ENCODE measurements at regions not wholly inside any gene's neighbourhood (a gene's known extent, or its start where the extent isn't known, plus 50 kb on each side); places are given as distances from the start of the nearest gene placed in this dataset.

DNA sequence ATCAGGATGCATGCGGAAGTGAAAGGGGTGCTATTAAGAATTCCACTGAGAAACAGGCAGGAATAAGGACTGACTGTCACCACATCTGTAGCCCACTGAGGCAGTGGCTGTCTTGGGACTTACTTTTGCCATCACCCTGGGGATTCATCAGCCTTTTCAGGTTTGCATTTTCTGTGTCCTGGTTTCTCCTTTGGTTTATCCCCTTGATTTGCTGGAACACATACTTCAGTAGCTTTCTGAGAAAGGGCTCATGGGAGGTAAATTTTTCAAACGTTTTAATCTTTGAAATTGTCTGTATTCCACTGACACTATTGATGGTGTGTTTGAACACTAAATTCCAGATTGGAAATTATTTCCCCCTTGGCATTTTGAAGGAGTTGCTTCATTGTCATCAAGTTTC, 80.2 kb upstream of the ACTRT2 start:
- no peaks in the 10 kb centered on the region for H3K79me2 ChIP-seq (ENCODE audit: low read length)
- no peak overlapping the region for H3K4me3 ChIP-seq (ENCODE audit: low read length)
- no peak overlapping the region for H3K27ac ChIP-seq (ENCODE audit: low read length)
- H4K20me1 ChIP-seq (ENCODE audit: insufficient read depth, low read depth, low read length) = no peaks in the 10 kb centered on the region
- no peaks in the 10 kb centered on the region for H3K27me3 ChIP-seq (ENCODE audit: low read length)
- H3K36me3 ChIP-seq (ENCODE audit: insufficient read depth, low read length) = no peaks in the 10 kb centered on the region
- H3K4me1 ChIP-seq (ENCODE audit: low read length) = no peaks in the 10 kb centered on the region
- H3K9me2 ChIP-seq (replicated peaks; ENCODE audit: insufficient read depth, low read length) = no peaks in the 10 kb centered on the region
- no peaks in the 10 kb centered on the region for H3K9me3 ChIP-seq (ENCODE audit: low read length)
- H3K9ac ChIP-seq (ENCODE audit: low read length) = no peak overlapping the region
- H3K4me2 ChIP-seq (ENCODE audit: low read depth, low read length, poor library complexity, severe bottlenecking) = no peak overlapping the region
- H2AFZ ChIP-seq (ENCODE audit: low read length) = no peak overlapping the region
- DNase-seq = no peak

DNA sequence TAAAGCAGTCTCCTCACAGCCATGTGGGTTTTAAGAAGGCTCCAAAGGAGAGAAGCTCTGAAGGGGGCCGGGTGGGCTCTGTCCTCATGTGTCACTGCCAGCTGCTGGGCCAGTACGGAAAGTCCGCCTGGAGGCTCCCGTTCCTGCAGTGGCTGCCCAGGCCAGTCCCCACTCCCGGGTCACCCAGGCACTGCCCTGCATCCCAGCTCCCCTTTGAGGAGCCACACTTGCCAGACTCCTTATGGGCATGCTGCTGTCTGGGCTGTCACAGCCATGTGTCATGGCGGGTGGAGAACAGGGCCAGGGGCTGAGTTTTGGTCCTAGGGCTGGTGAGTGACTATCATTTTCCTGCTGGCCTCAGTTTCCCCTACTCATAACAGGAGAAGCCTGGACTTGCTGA, 79.4 kb upstream of the ACTRT2 start:
- Histone ChIP-seq H3K9ac (ENCODE audit: low read length) (no peak overlapping the region), H3K27ac (ENCODE audit: low read length) (no peak overlapping the region), H3K4me3 (ENCODE audit: low read length) (no peak overlapping the region), H4K20me1 (ENCODE audit: insufficient read depth, low read depth, low read length) (no peaks in the 10 kb centered on the region), H3K9me2 (replicated peaks; ENCODE audit: insufficient read depth, low read length) (no peaks in the 10 kb centered on the region), H2AFZ (ENCODE audit: low read length) (no peak overlapping the region), H3K79me2 (ENCODE audit: low read length) (no peaks in the 10 kb centered on the region), H3K4me2 (ENCODE audit: low read depth, low read length, poor library complexity, severe bottlenecking) (no peak overlapping the region), H3K36me3 (ENCODE audit: insufficient read depth, low read length) (no peaks in the 10 kb centered on the region), H3K9me3 (ENCODE audit: low read length) (no peaks in the 10 kb centered on the region), H3K27me3 (ENCODE audit: low read length) (no peaks in the 10 kb centered on the region), H3K4me1 (ENCODE audit: low read length) (no peaks in the 10 kb centered on the region)
- no peak for DNase-seq

DNA sequence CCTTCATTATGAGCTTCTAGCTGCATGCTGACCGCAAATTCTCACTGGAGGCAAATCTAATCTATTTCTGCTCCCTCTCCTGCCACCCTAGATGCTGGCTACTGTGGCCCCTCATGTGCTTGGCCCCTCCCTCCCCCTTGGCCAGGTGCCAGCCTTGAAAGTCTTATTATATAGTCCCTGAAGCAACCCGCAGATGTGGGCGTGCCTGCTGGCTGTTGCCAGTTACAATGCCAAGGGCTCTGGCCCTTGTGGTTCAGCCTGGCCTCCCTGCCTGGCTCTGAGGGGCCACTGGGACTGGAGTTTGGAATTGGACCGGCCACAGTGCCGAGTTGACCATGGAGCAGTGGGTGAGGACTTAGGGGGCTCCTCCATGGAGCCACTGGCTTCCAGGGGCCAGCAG, 78.9 kb upstream of the ACTRT2 start:
- H3K4me1 ChIP-seq (ENCODE audit: low read length) = no peaks in the 10 kb centered on the region
- no peaks in the 10 kb centered on the region for H3K79me2 ChIP-seq (ENCODE audit: low read length)
- no peaks in the 10 kb centered on the region for H3K27me3 ChIP-seq (ENCODE audit: low read length)
- no peaks in the 10 kb centered on the region for H3K9me3 ChIP-seq (ENCODE audit: low read length)
- no peaks in the 10 kb centered on the region for H3K36me3 ChIP-seq (ENCODE audit: insufficient read depth, low read length)
- no peak overlapping the region for H3K9ac ChIP-seq (ENCODE audit: low read length)
- H3K9me2 ChIP-seq (replicated peaks; ENCODE audit: insufficient read depth, low read length) = no peaks in the 10 kb centered on the region
- H3K4me3 ChIP-seq (ENCODE audit: low read length) = no peak overlapping the region
- H3K27ac ChIP-seq (ENCODE audit: low read length) = no peak overlapping the region
- no peaks in the 10 kb centered on the region for H4K20me1 ChIP-seq (ENCODE audit: insufficient read depth, low read depth, low read length)
- DNase-seq = no peak
- H3K4me2 ChIP-seq (ENCODE audit: low read depth, low read length, poor library complexity, severe bottlenecking) = no peak overlapping the region
- no peak overlapping the region for H2AFZ ChIP-seq (ENCODE audit: low read length)

DNA sequence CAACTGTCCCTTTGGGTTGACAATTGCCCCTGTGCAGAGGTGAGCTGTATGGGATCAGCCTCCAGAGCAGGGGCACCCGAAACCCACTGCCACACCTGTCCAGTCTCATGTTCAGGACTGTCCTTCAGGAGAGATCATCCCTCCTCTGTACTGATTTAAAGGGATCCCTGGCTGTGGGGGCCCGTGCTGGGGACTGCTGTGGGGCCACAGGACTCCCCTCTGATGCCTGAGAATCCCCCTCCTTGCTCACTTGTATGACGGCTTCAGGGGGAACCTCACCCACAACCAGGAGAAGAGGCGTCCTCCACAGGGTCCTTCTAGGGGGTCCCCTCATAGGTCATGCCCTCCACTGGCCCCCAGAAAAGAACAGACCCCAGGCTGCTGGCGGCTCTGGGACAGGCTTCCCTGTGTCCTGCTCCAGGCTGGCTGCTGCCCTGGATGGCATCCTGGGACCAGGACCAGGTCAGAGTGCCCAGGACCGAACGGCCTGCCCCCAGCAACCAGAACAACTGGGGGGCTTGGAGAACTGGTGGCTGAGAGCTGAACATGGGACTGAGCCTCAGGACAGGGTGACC, 77.5 kb upstream of the ACTRT2 start:
- no peaks in the 10 kb centered on the region for H3K36me3 ChIP-seq (ENCODE audit: insufficient read depth, low read length)
- no peaks in the 10 kb centered on the region for H4K20me1 ChIP-seq (ENCODE audit: insufficient read depth, low read depth, low read length)
- H3K4me3 ChIP-seq (ENCODE audit: low read length) = no peak overlapping the region
- H3K4me1 ChIP-seq (ENCODE audit: low read length) = no peaks in the 10 kb centered on the region
- no peak overlapping the region for H3K27ac ChIP-seq (ENCODE audit: low read length)
- no peaks in the 10 kb centered on the region for H3K27me3 ChIP-seq (ENCODE audit: low read length)
- DNase-seq = no peak
- H3K79me2 ChIP-seq (ENCODE audit: low read length) = no peaks in the 10 kb centered on the region
- no peak overlapping the region for H2AFZ ChIP-seq (ENCODE audit: low read length)
- H3K9me3 ChIP-seq (ENCODE audit: low read length) = no peaks in the 10 kb centered on the region
- no peak overlapping the region for H3K9ac ChIP-seq (ENCODE audit: low read length)
- H3K9me2 ChIP-seq (replicated peaks; ENCODE audit: insufficient read depth, low read length) = no peaks in the 10 kb centered on the region
- no peak overlapping the region for H3K4me2 ChIP-seq (ENCODE audit: low read depth, low read length, poor library complexity, severe bottlenecking)

DNA sequence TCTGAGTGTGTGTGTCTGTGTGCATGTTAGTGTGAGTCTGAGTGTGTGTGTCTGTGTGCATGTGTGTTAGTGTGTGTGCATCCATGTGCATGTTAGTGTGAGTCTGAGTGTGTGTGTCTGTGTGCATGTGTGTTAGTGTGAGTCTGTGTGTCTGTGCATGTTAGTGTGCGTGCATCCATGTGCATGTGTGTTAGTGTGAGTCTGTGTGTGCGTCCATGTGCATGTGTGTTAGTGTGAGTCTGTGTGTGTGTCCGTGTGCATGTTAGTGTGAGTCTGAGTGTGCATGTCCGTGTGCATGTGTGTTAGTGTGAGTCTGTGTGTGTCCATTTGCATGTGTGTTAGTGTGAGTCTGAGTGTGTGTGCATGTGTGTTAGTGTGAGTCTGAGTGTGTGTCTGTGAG, 76.6 kb upstream of the ACTRT2 start:
- no peaks in the 10 kb centered on the region for H4K20me1 ChIP-seq (ENCODE audit: insufficient read depth, low read depth, low read length)
- no peak overlapping the region for H3K27ac ChIP-seq (ENCODE audit: low read length)
- DNase-seq = no peak
- H3K4me2 ChIP-seq (ENCODE audit: low read depth, low read length, poor library complexity, severe bottlenecking) = no peak overlapping the region
- no peaks in the 10 kb centered on the region for H3K9me2 ChIP-seq (replicated peaks; ENCODE audit: insufficient read depth, low read length)
- H2AFZ ChIP-seq (ENCODE audit: low read length) = no peak overlapping the region
- H3K36me3 ChIP-seq (ENCODE audit: insufficient read depth, low read length) = no peaks in the 10 kb centered on the region
- no peaks in the 10 kb centered on the region for H3K27me3 ChIP-seq (ENCODE audit: low read length)
- H3K9ac ChIP-seq (ENCODE audit: low read length) = no peak overlapping the region
- no peaks in the 10 kb centered on the region for H3K79me2 ChIP-seq (ENCODE audit: low read length)
- H3K4me3 ChIP-seq (ENCODE audit: low read length) = no peak overlapping the region
- no peaks in the 10 kb centered on the region for H3K9me3 ChIP-seq (ENCODE audit: low read length)
- no peaks in the 10 kb centered on the region for H3K4me1 ChIP-seq (ENCODE audit: low read length)

DNA sequence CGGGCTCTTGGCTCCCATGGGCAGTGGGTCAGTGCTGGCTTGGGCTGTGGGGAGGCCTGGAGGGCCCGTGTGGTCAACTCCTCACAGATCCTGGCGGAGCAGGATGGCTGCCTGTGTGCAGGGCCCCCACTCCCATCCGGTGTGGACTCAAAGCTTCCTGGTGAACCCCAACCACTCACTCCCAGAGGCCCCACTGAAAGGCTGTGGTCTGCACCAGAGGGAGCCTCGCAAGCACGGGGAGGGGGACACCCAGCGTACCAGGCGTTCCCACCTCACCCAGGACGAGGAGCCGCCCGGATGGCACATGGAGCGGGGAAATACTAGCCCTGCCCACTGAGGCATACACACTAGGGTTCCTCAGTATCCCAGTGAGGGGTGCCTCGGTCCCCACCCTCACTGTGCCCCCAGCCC, 75.4 kb upstream of the ACTRT2 start:
- H3K36me3 ChIP-seq (ENCODE audit: insufficient read depth, low read length) = no peaks in the 10 kb centered on the region
- no peak overlapping the region for H3K4me3 ChIP-seq (ENCODE audit: low read length)
- no peaks in the 10 kb centered on the region for H3K79me2 ChIP-seq (ENCODE audit: low read length)
- H3K4me1 ChIP-seq (ENCODE audit: low read length) = peaks cover 4% of the 10 kb centered on the region; the same call in 1 of the 2 replicates
- H3K9me3 ChIP-seq (ENCODE audit: low read length) = no peaks in the 10 kb centered on the region
- no peaks in the 10 kb centered on the region for H3K9me2 ChIP-seq (replicated peaks; ENCODE audit: insufficient read depth, low read length)
- no peaks in the 10 kb centered on the region for H4K20me1 ChIP-seq (ENCODE audit: insufficient read depth, low read depth, low read length)
- H2AFZ ChIP-seq (ENCODE audit: low read length) = no peak overlapping the region
- no peaks in the 10 kb centered on the region for H3K27me3 ChIP-seq (ENCODE audit: low read length)
- H3K27ac ChIP-seq (ENCODE audit: low read length) = no peak overlapping the region
- DNase-seq = no peak
- H3K9ac ChIP-seq (ENCODE audit: low read length) = no peak overlapping the region
- H3K4me2 ChIP-seq (ENCODE audit: low read depth, low read length, poor library complexity, severe bottlenecking) = no peak overlapping the region

DNA sequence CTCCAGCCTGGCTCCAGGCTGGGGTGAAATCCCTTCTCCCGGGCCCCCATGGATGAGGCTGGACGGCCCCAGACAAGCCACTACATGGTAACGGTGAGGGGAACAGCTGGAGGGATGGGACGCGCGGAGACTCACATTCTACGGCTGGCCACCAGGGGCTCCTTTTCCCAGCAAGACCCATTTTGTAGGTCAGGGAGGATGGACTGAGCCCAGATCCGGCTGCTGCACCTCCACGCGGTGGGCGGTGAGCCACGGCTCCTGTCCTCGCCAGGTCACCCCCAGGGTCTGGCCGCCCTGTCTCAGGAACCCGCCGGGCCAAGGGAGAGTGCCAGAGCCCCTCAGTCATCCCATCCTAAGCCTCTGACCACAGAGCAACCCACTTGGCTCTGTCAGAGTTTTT, 75.0 kb upstream of the ACTRT2 start:
- H3K27ac ChIP-seq (ENCODE audit: low read length) = no peak overlapping the region
- no peak overlapping the region for H2AFZ ChIP-seq (ENCODE audit: low read length)
- no peaks in the 10 kb centered on the region for H3K79me2 ChIP-seq (ENCODE audit: low read length)
- no peak overlapping the region for H3K4me2 ChIP-seq (ENCODE audit: low read depth, low read length, poor library complexity, severe bottlenecking)
- H3K9me3 ChIP-seq (ENCODE audit: low read length) = no peaks in the 10 kb centered on the region
- no peak for DNase-seq
- H3K9me2 ChIP-seq (replicated peaks; ENCODE audit: insufficient read depth, low read length) = no peaks in the 10 kb centered on the region
- no peaks in the 10 kb centered on the region for H3K27me3 ChIP-seq (ENCODE audit: low read length)
- H3K9ac ChIP-seq (ENCODE audit: low read length) = no peak overlapping the region
- peaks cover 4% of the 10 kb centered on the region; the same call in 1 of the 2 replicates for H3K4me1 ChIP-seq (ENCODE audit: low read length)
- no peaks in the 10 kb centered on the region for H3K36me3 ChIP-seq (ENCODE audit: insufficient read depth, low read length)
- H3K4me3 ChIP-seq (ENCODE audit: low read length) = no peak overlapping the region
- H4K20me1 ChIP-seq (ENCODE audit: insufficient read depth, low read depth, low read length) = no peaks in the 10 kb centered on the region

DNA sequence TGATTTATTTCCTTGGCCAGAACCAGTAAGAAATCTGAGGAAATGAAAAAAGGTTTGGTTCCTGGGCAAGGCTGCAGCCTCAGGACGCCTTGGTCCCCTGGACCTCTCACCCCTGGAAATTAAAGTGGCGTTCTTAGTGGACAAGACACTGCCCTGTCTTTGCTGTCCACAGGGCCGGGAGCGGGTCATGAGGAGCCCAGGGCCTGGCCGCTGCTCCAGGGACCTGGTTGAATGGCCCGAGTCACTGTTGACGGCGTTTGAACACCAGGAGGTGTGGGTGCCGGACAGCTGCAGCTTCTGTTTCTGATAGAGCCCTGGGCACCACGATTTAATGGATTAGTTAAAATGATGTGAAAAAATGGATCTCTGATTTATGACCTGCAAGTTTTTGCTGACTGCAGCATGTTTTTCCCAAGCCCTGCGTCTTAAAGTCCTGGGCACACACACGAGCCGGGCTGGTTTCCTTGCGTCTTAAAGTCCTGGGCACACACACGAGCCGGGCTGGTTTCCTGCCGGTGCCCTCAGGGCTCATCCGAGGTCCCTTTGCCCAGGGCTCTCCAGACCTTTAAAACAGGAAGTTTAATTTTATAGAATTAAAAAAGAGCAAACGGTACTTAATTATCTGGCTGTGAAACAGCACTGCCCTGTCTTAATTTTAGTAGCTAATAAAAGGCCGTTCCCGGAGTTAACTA, 74.1 kb upstream of the ACTRT2 start:
- Histone ChIP-seq H3K27me3 (ENCODE audit: low read length) (no peaks in the 10 kb centered on the region), H3K27ac (ENCODE audit: low read length) (no peak overlapping the region), H3K4me3 (ENCODE audit: low read length) (no peak overlapping the region), H3K4me2 (ENCODE audit: low read depth, low read length, poor library complexity, severe bottlenecking) (no peak overlapping the region), H2AFZ (ENCODE audit: low read length) (no peak overlapping the region), H3K4me1 (ENCODE audit: low read length) (peaks cover 4% of the 10 kb centered on the region; the same call in 1 of the 2 replicates), H4K20me1 (ENCODE audit: insufficient read depth, low read depth, low read length) (no peaks in the 10 kb centered on the region), H3K79me2 (ENCODE audit: low read length) (no peaks in the 10 kb centered on the region), H3K9me2 (replicated peaks; ENCODE audit: insufficient read depth, low read length) (no peaks in the 10 kb centered on the region), H3K9me3 (ENCODE audit: low read length) (no peaks in the 10 kb centered on the region), H3K9ac (ENCODE audit: low read length) (no peak overlapping the region), H3K36me3 (ENCODE audit: insufficient read depth, low read length) (no peaks in the 10 kb centered on the region)
- DNase-seq = no peak
